22Rv1 (cell line): ENCODE measurements at regions not wholly inside any gene's neighbourhood (a gene's known extent, or its start where the extent isn't known, plus 50 kb on each side); places are given as distances from the start of the nearest gene placed in this dataset.

Experiments
- CTCF ChIP-seq: fragments of 450-650 bp; IDR thresholded peaks from 2 replicates; pipeline ENCODE4 v1.5.1; 2017; ENCODE audit warnings: mild to moderate bottlenecking
- ZFX ChIP-seq: fragments of 450-650 bp; IDR thresholded peaks from 2 replicates; pipeline ENCODE4 v1.6.1; 2017; ENCODE audit warnings: antibody characterized with exemption, borderline replicate concordance

GRCh38 chr10:117654105-117654504, 111.6 kb downstream of the EMX2 start:
- TF ChIP-seq CTCF (no peak), ZFX (no peak)
